ENCODE measurements at regions not wholly inside any gene's neighbourhood (a gene's known extent, or its start where the extent isn't known, plus 50 kb on each side); places are given as distances from the start of the nearest gene placed in this dataset.

DNA sequence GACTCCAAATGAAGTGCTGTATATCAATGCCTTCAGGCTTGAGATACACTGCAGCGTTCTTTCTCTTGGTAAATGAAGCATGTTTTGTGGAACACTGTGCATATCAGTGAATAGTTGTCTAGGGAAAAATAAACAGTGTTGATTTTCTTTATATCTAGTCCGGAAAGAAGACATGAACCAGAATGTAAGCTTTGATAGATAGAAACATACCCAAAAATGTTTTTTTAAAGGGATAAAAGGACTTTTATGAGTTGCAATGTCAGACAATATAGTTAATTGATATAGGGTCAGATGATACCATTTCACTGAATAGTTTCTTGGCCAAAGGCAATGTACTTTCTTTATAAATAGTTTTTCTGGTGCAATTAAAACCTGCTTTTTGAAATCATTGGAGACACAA, 1037.8 kb downstream of the OTOL1 start:
- H3K4me2 ChIP-seq (ENCODE audit: insufficient read depth, insufficient read length, low read length) = no peak overlapping the region
- no peaks in the 10 kb centered on the region for H3K36me3 Mint-ChIP-seq (ENCODE audit: insufficient read depth in 1 of 3, low read depth in 3 of 3)
- no peak overlapping the region for H3K4me3 Mint-ChIP-seq
- H3K79me1 ChIP-seq (ENCODE audit: insufficient read depth, low read depth, low read length, poor library complexity, severe bottlenecking) = no peaks in the 10 kb centered on the region
- H2BK15ac ChIP-seq (ENCODE audit: low read depth, low read length) = no peak overlapping the region
- H4K91ac ChIP-seq (ENCODE audit: insufficient read length, low read depth, low read length) = no peak overlapping the region
- H3K9me3 Mint-ChIP-seq = no peaks in the 10 kb centered on the region
- no CpG with 5 or more reads among the region's 2 CpGs for WGBS (ENCODE audit: extremely low coverage, insufficient read length, low lambda C conversion rate)
- no peak overlapping the region for H3K4ac ChIP-seq (ENCODE audit: low read depth, low read length)
- H3K4me1 ChIP-seq (ENCODE audit: insufficient read depth, low read length) = no peaks in the 10 kb centered on the region
- H2AFZ ChIP-seq (ENCODE audit: low read length) = no peak overlapping the region
- H2AK5ac ChIP-seq (ENCODE audit: insufficient read length, low read length) = no peak overlapping the region
- H2BK120ac ChIP-seq (ENCODE audit: low read depth, low read length, poor library complexity, severe bottlenecking) = no peak overlapping the region
- no peak overlapping the region for H4K8ac ChIP-seq (replicated peaks; ENCODE audit: insufficient read length, low read depth, low read length)
- H3K23ac ChIP-seq (ENCODE audit: insufficient read length, low read depth, low read length) = no peak overlapping the region
- no peaks in the 10 kb centered on the region for H3K79me2 ChIP-seq (ENCODE audit: insufficient read depth, low read length)
- no peak overlapping the region for H3K27ac ChIP-seq (ENCODE audit: insufficient read length, low read depth, low read length)
- H4K5ac ChIP-seq (ENCODE audit: insufficient read length, low read depth, low read length) = no peak overlapping the region
- no peaks in the 10 kb centered on the region for H3K9me3 ChIP-seq (ENCODE audit: control insufficient read depth, low read depth, low read length)
- DNase-seq = no peak
- H3K14ac ChIP-seq (ENCODE audit: insufficient read depth, low read length) = no peak overlapping the region
- no peaks in the 10 kb centered on the region for H3K4me1 Mint-ChIP-seq
- H2BK20ac ChIP-seq (ENCODE audit: low read depth, low read length, poor library complexity, severe bottlenecking) = no peak overlapping the region
- TF ChIP-seq, protein P1, sequence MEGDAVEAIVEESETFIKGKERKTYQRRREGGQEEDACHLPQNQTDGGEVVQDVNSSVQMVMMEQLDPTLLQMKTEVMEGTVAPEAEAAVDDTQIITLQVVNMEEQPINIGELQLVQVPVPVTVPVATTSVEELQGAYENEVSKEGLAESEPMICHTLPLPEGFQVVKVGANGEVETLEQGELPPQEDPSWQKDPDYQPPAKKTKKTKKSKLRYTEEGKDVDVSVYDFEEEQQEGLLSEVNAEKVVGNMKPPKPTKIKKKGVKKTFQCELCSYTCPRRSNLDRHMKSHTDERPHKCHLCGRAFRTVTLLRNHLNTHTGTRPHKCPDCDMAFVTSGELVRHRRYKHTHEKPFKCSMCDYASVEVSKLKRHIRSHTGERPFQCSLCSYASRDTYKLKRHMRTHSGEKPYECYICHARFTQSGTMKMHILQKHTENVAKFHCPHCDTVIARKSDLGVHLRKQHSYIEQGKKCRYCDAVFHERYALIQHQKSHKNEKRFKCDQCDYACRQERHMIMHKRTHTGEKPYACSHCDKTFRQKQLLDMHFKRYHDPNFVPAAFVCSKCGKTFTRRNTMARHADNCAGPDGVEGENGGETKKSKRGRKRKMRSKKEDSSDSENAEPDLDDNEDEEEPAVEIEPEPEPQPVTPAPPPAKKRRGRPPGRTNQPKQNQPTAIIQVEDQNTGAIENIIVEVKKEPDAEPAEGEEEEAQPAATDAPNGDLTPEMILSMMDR (conservative IDR thresholded peaks at IDR 0.05) = no peak
- H4K20me1 ChIP-seq (ENCODE audit: control insufficient read depth, insufficient read depth, insufficient read length) = no peaks in the 10 kb centered on the region
- no peak overlapping the region for H3K27ac Mint-ChIP-seq
- H3K27me3 Mint-ChIP-seq (ENCODE audit: low read depth) = no peaks in the 10 kb centered on the region
- H2BK12ac ChIP-seq (ENCODE audit: insufficient read length, low read depth, low read length) = no peak overlapping the region
- H3K27me3 ChIP-seq (ENCODE audit: insufficient read depth, low read length) = no peaks in the 10 kb centered on the region
- no peak overlapping the region for H3K56ac ChIP-seq (ENCODE audit: insufficient read length, low read depth, low read length)
- no peak overlapping the region for H3K18ac ChIP-seq (ENCODE audit: insufficient read length, low read depth, low read length)
- H3K23me2 ChIP-seq (ENCODE audit: insufficient read length, low read depth, low read length, poor library complexity, severe bottlenecking) = no peaks in the 10 kb centered on the region
- H2BK5ac ChIP-seq (ENCODE audit: insufficient read length, low read length) = no peak overlapping the region
- no peak overlapping the region for H3T11ph ChIP-seq (ENCODE audit: low read length)
- no peak overlapping the region for H3K9ac ChIP-seq (ENCODE audit: extremely low read depth, insufficient read length, low read length)

All from H9 (cell line).